ENCODE measurements at regions not wholly inside any gene's neighbourhood (a gene's known extent, or its start where the extent isn't known, plus 50 kb on each side); places are given as distances from the start of the nearest gene placed in this dataset.

DNA sequence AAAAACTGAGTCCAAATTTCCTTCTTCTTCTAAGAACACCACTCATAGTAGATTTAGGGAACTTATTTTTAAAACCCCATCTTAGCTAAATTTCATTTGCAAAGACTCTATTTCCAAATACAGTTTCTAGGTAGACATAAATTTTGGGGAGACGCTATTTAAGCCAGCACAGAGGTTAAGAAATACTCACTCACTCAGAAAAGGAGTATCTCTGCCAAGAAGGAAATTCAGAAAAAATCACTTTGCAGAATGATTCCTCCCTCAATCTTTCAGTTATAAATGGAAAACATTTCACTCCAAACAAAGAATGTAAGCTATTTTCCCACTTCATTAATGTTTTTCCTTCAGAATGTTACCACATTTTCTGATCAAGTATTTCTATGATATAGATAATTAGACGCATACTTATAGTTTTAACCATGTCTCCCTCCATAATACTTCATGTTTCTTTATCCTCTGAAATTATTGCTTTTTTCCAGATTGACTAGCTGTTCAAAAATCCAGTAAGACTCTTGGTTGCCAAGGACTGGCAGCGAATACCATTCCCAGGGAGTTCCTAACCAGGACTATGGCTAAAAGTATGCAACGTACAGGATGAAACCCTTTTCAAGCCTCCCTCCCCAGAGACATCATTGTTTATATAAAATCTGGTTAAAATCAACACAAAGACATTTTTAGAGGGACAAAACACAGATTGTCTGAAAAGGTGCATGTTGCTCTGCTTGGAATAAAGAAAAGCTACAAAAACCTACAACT is 52.5 kb upstream of the RXFP2 start:
- TF ChIP-seq POLR2A (conservative IDR thresholded peaks at IDR 0.05) (no peak), RNF2 (IDR thresholded peaks at IDR 0.05) (no peak), KAT2B (IDR thresholded peaks at IDR 0.05; ENCODE audit: low read depth, low read length) (no peak), FOXJ3 (CRISPR knock-in tag; IDR thresholded peaks at IDR 0.05) (no peak), CEBPB (tag; IDR thresholded peaks at IDR 0.05) (no peak), RAD51 (IDR thresholded peaks at IDR 0.05; ENCODE audit: borderline replicate concordance, low read depth) (no peak), DACH1 (IDR thresholded peaks at IDR 0.05; ENCODE audit: partially characterized antibody) (no peak)
- TF ChIP-seq, protein P1, sequence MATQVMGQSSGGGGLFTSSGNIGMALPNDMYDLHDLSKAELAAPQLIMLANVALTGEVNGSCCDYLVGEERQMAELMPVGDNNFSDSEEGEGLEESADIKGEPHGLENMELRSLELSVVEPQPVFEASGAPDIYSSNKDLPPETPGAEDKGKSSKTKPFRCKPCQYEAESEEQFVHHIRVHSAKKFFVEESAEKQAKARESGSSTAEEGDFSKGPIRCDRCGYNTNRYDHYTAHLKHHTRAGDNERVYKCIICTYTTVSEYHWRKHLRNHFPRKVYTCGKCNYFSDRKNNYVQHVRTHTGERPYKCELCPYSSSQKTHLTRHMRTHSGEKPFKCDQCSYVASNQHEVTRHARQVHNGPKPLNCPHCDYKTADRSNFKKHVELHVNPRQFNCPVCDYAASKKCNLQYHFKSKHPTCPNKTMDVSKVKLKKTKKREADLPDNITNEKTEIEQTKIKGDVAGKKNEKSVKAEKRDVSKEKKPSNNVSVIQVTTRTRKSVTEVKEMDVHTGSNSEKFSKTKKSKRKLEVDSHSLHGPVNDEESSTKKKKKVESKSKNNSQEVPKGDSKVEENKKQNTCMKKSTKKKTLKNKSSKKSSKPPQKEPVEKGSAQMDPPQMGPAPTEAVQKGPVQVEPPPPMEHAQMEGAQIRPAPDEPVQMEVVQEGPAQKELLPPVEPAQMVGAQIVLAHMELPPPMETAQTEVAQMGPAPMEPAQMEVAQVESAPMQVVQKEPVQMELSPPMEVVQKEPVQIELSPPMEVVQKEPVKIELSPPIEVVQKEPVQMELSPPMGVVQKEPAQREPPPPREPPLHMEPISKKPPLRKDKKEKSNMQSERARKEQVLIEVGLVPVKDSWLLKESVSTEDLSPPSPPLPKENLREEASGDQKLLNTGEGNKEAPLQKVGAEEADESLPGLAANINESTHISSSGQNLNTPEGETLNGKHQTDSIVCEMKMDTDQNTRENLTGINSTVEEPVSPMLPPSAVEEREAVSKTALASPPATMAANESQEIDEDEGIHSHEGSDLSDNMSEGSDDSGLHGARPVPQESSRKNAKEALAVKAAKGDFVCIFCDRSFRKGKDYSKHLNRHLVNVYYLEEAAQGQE (IDR thresholded peaks at IDR 0.05; ENCODE audit: borderline replicate concordance), result no peak
- TF ChIP-seq, protein P1 (CRISPR knock-in tag; IDR thresholded peaks at IDR 0.05; ENCODE audit: low read depth), result no peak
- TF ChIP-seq, protein P2, sequence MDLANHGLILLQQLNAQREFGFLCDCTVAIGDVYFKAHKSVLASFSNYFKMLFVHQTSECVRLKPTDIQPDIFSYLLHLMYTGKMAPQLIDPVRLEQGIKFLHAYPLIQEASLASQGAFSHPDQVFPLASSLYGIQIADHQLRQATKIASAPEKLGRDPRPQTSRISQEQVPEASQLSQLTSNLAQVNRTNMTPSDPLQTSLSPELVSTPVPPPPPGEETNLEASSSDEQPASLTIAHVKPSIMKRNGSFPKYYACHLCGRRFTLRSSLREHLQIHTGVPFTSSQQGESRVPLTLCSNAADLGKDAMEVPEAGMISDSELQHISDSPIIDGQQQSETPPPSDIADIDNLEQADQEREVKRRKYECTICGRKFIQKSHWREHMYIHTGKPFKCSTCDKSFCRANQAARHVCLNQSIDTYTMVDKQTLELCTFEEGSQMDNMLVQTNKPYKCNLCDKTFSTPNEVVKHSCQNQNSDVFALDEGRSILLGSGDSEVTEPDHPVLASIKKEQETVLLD (IDR thresholded peaks at IDR 0.05), result no peak

Data from K562 (cell line).